ENCODE measurements at regions not wholly inside any gene's neighbourhood (a gene's known extent, or its start where the extent isn't known, plus 50 kb on each side); places are given as distances from the start of the nearest gene placed in this dataset.

- 87 to 88% methylated on average over 3 of the region's 3 CpGs for WGBS, 2 donors
Observed at GRCh38 chr12:60259225-60259624, 663.4 kb downstream of the SLC16A7 start.

GRCh38 chr12:60262378-60262777 lies 666.5 kb downstream of the SLC16A7 start:
- H3K36me3 ChIP-seq = no peaks in the 10 kb centered on the region
- no peaks in the 10 kb centered on the region for H3K9me3 ChIP-seq
- TF ChIP-seq EP300 (IDR thresholded peaks at IDR 0.05) (no peak), CTCF (IDR thresholded peaks at IDR 0.05) (no peak), POLR2A (IDR thresholded peaks at IDR 0.05) (no peak)
- no peak overlapping the region for H3K27ac ChIP-seq
- H3K27me3 ChIP-seq = no peaks in the 10 kb centered on the region
- 75 to 78% methylated on average over 4 of the region's 4 CpGs for WGBS, 2 donors
- DNase-seq (ENCODE audit: low spot score in 2 of 2) = no peak
- no peaks in the 10 kb centered on the region for H3K4me1 ChIP-seq
- H3K4me3 ChIP-seq = no peak overlapping the region

More at GRCh38 chr12:60259225-60259624, 663.4 kb downstream of the SLC16A7 start:
- Histone ChIP-seq H3K4me3 (no peak overlapping the region), H3K9me3 (no peaks in the 10 kb centered on the region), H3K27ac (no peak overlapping the region), H3K27me3 (no peaks in the 10 kb centered on the region), H3K36me3 (no peaks in the 10 kb centered on the region), H3K4me1 (no peaks in the 10 kb centered on the region)
- no peak for TF ChIP-seq CTCF (IDR thresholded peaks at IDR 0.05)
- TF ChIP-seq EP300 (IDR thresholded peaks at IDR 0.05) = no peak
- TF ChIP-seq POLR2A (IDR thresholded peaks at IDR 0.05) = no peak
- no peak for DNase-seq (ENCODE audit: low spot score in 2 of 2)

GRCh38 chr12:60263161-60263560 lies 667.3 kb downstream of the SLC16A7 start:
- no peaks in the 10 kb centered on the region for H3K36me3 ChIP-seq
- H3K9me3 ChIP-seq = no peaks in the 10 kb centered on the region
- no peak for TF ChIP-seq EP300 (IDR thresholded peaks at IDR 0.05)
- TF ChIP-seq CTCF (IDR thresholded peaks at IDR 0.05) = no peak
- H3K4me1 ChIP-seq = no peaks in the 10 kb centered on the region
- H3K27ac ChIP-seq = no peak overlapping the region
- no peak overlapping the region for H3K4me3 ChIP-seq
- no peaks in the 10 kb centered on the region for H3K27me3 ChIP-seq
- no peak for DNase-seq (ENCODE audit: low spot score in 2 of 2)

GRCh38 chr12:60263836-60264493 lies 668.1 kb downstream of the SLC16A7 start:
- H3K27ac ChIP-seq = no peak overlapping the region
- H3K4me3 ChIP-seq = no peak overlapping the region
- no peaks in the 10 kb centered on the region for H3K27me3 ChIP-seq
- no peaks in the 10 kb centered on the region for H3K4me1 ChIP-seq
- no peak for TF ChIP-seq EP300 (IDR thresholded peaks at IDR 0.05)
- no peak for TF ChIP-seq CTCF (IDR thresholded peaks at IDR 0.05)
- TF ChIP-seq POLR2A (IDR thresholded peaks at IDR 0.05) = no peak
- 58 to 64% methylated on average over 2 of the region's 2 CpGs for WGBS, 2 donors
- DNase-seq (ENCODE audit: low spot score in 2 of 2) = no peak
- no peaks in the 10 kb centered on the region for H3K36me3 ChIP-seq
- H3K9me3 ChIP-seq = no peaks in the 10 kb centered on the region

GRCh38 chr12:60265741-60266140 lies 669.9 kb downstream of the SLC16A7 start:
- peaks cover 0 to 7% (median 0%) of the 10 kb centered on the region in 4 donors for H3K9me3 ChIP-seq
- WGBS, 2 donors = 67 to 69% methylated on average over 1 of the region's 1 CpG
- no peaks in the 10 kb centered on the region for H3K27me3 ChIP-seq
- no peak overlapping the region for H3K27ac ChIP-seq
- H3K4me3 ChIP-seq = no peak overlapping the region
- no peak for DNase-seq (ENCODE audit: low spot score in 2 of 2)
- no peak for TF ChIP-seq POLR2A (IDR thresholded peaks at IDR 0.05)
- no peaks in the 10 kb centered on the region for H3K36me3 ChIP-seq
- H3K4me1 ChIP-seq = no peaks in the 10 kb centered on the region
